Stimulated activated CD4-positive, alpha-beta T cell treated with anti-CD3 and anti-CD28 coated beads, Interleukin-1b, Interleukin-23, amount 100 ng/mL, for 24 hours (primary cell): ENCODE measurements at regions not wholly inside any gene's neighbourhood (a gene's known extent, or its start where the extent isn't known, plus 50 kb on each side); places are given as distances from the start of the nearest gene placed in this dataset.

Experiments
- DNase-seq, 4 experiments: peaks; one replicate each; pipeline ENCODE4 v3.0.0-alpha.2; 2020; ENCODE audit warnings: low read depth in 4 of 4, low spot score in 1 of 4

- no peak for DNase-seq
Measured at GRCh38 chr11:71078482-71078881, 173.9 kb downstream of the SHANK2 start.

GRCh38 chr11:71076525-71077304 is 175.7 kb downstream of the SHANK2 start:
- DNase-seq: no peak

GRCh38 chr11:71075871-71076420 is 176.4 kb downstream of the SHANK2 start:
- no peak for DNase-seq

DNA sequence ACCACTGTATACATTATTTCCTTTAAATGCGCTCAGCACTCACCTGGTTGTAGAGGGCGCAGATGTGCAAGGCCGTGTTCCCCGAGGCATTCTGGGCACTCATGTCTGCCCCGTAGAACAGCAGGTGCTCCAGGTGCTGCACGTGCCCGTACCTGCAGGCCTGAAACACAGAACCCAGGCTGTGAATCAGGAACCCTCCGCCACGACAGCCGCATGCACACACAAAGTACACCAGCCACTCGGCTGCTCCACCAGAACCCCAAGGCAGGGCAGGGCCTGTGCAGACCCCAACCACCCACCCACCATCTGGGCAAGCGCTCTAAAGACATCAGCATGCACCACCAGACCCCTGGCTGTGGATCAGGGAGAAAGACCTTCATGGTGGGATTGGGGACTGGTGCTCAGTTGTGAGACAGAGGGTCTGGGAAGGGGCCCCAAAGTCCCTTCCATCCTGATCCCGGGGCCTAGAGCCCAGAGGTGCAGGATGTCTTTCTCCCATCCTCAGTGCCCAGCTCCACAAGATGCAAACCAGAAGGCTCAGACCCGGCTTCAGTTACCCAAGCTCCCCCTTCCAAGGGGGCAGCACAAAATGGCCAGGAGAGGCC is 177.2 kb downstream of the SHANK2 start:
- DNase-seq: no peak

- no peak for DNase-seq
Measured at GRCh38 chr11:71071736-71072509, 180.5 kb downstream of the SHANK2 start.

- DNase-seq: no peak
Measured at GRCh38 chr11:71070490-71071453, 181.6 kb downstream of the SHANK2 start.

DNA sequence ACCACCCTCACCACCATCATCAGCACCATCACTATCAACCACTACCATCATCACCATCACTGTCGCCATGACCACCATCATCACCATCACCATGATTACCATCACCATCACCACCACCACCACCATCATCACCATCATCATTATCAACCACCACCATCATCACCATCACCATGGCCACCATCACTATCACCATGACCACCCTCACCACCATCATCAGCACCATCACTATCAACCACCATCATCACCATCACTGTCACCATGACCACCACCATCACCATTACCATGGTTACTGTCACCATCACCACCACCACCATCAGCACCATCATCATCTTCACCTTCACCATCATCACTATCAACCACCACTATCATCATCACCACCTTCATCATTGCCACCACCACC is 183.4 kb downstream of the SHANK2 start:
- no peak for DNase-seq

- DNase-seq: no peak
Measured at GRCh38 chr11:71067753-71068152, 184.6 kb downstream of the SHANK2 start.

- no peak for DNase-seq
Measured at GRCh38 chr11:71066311-71066710, 186.1 kb downstream of the SHANK2 start.

- no peak for DNase-seq
Measured at GRCh38 chr11:71065841-71066240, 186.5 kb downstream of the SHANK2 start.

GRCh38 chr11:71064702-71065515 is 187.5 kb downstream of the SHANK2 start:
- DNase-seq: no peak

GRCh38 chr11:71064183-71064582 is 188.2 kb downstream of the SHANK2 start:
- no peak for DNase-seq

GRCh38 chr11:71063129-71063528 is 189.2 kb downstream of the SHANK2 start:
- no peak for DNase-seq

GRCh38 chr11:71062199-71062598 is 190.2 kb downstream of the SHANK2 start:
- no peak for DNase-seq

DNA sequence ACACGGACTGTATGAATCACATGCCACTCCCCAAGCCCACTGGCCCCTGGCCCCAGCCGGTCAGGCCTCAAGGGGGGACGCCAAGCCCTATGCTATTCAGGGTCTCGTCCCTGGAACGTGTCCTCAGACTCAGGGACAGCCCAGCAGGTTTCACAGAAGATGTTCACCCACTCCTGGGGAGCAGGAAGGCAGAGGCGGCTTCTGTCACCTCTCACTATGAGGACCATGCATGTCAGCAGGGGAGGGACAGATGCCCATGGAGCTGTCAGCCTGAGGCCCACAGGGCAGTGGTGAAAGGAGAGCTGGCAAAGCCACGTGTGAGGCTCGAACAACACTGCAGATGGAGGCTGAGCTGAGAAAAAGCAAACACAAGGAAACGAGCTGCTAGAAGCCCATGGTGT is 192.0 kb downstream of the SHANK2 start:
- no peak for DNase-seq

DNA sequence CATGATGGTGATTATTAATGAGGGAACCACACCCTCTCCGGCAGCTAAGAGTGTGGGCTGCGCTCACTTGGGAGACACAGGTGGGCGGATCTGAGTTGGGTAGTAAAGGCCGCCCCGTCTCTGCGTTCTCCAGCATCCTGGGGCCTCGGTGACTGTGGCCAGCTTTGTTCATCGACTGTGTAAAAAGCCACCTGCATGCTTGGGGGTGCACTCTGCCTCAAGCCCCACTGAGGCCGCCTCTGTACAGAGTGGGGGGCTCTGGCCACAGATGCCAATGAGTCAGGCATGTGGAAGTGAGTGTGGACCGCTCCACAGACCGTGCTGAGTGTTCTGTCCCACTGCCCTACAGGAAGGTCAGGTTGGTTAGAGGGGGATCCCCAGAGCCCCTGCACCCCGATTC is 192.7 kb downstream of the SHANK2 start:
- DNase-seq: no peak

GRCh38 chr11:71055925-71056324 is 196.5 kb downstream of the SHANK2 start:
- no peak for DNase-seq
